Neural cell (in vitro differentiated cells): ENCODE measurements at regions not wholly inside any gene's neighbourhood (a gene's known extent, or its start where the extent isn't known, plus 50 kb on each side); places are given as distances from the start of the nearest gene placed in this dataset.

Source experiments
- H2AFZ ChIP-seq: fragments of 200-600, 300-800 bp; sonication (generic), shearing (Covaris generic); 2 replicates; pipeline ENCODE4 v1.6.0; 2014; ENCODE audit warnings: low read depth, mild to moderate bottlenecking, antibody characterized with exemption, low read length, moderate library complexity
- H3F3A ChIP-seq: fragments of 200-600 bp; shearing (Covaris generic); 2 replicates; pipeline ENCODE4 v1.6.1; 2016; ENCODE audit warnings: mild to moderate bottlenecking, moderate library complexity, mixed read lengths, antibody characterized with exemption, low read length; ENCODE audit not compliant: insufficient read depth, poor library complexity, severe bottlenecking
- H3K27ac ChIP-seq: fragments of 200-600, 300-800 bp; sonication (generic), shearing (Covaris generic); 2 replicates; pipeline ENCODE4 v1.5.1; 2014; ENCODE audit warnings: mild to moderate bottlenecking, low read length, moderate library complexity
- H3K27me3 ChIP-seq: fragments of 300-800, 200-600 bp; sonication (generic), shearing (Covaris generic); 2 replicates; pipeline ENCODE4 v1.6.0; 2014; ENCODE audit warnings: mild to moderate bottlenecking, low read depth, low read length, moderate library complexity; ENCODE audit not compliant: insufficient read depth
- H3K36me3 ChIP-seq: fragments of 300-800, 200-600 bp; sonication (generic), shearing (Covaris generic); 2 replicates; pipeline ENCODE4 v1.5.1; 2014; ENCODE audit warnings: mild to moderate bottlenecking, antibody characterized with exemption, low read length, moderate library complexity; ENCODE audit not compliant: insufficient read depth
- H3K4me2 ChIP-seq: fragments of 300-800, 200-600 bp; sonication (generic), shearing (Covaris generic); 2 replicates; pipeline ENCODE4 v1.6.0; 2014; ENCODE audit warnings: mild to moderate bottlenecking, low read length
- H3K4me3 ChIP-seq: fragments of 300-800, 200-600 bp; sonication (generic), shearing (Covaris generic); 2 replicates; pipeline ENCODE4 v1.5.1; 2014; ENCODE audit warnings: mild to moderate bottlenecking, low read length, moderate library complexity
- H3K79me2 ChIP-seq: fragments of 200-600 bp; shearing (Covaris generic); replicated peaks from 2 replicates; pipeline ENCODE4 v1.6.0; 2014; ENCODE audit warnings: mild to moderate bottlenecking, low read length, moderate library complexity; ENCODE audit not compliant: insufficient read depth
- H3K9ac ChIP-seq: fragments of 300-800, 200-600 bp; sonication (generic), shearing (Covaris generic); 2 replicates; pipeline ENCODE4 v1.6.1; 2016; ENCODE audit warnings: mild to moderate bottlenecking, low read length, mixed read lengths
- H3K9me2 ChIP-seq: fragments of 200-600 bp; shearing (Covaris generic); 2 replicates; pipeline ENCODE4 v1.6.1; 2016; ENCODE audit warnings: mild to moderate bottlenecking, low read length, mixed read lengths; ENCODE audit not compliant: insufficient read depth
- H3K9me3 ChIP-seq: fragments of 200-600, 300-800 bp; sonication (generic), shearing (Covaris generic); 2 replicates; pipeline ENCODE4 v1.6.1; 2016; ENCODE audit warnings: mild to moderate bottlenecking, mixed run types, low read length, moderate library complexity, mixed read lengths
- H4K20me1 ChIP-seq: fragments of 200-600 bp; shearing (Covaris generic); 2 replicates; pipeline ENCODE4 v1.6.1; 2016; ENCODE audit warnings: mild to moderate bottlenecking, mixed run types; ENCODE audit not compliant: insufficient read depth
- CTCF ChIP-seq: fragments of 450-650 bp; IDR thresholded peaks from 2 replicates; pipeline ENCODE4 v1.5.1; 2014; ENCODE audit warnings: antibody characterized with exemption, mild to moderate bottlenecking, moderate library complexity; ENCODE audit not compliant: poor library complexity, severe bottlenecking
- EP300 ChIP-seq: fragments of 450-650 bp; conservative IDR thresholded peaks from 2 replicates; pipeline ENCODE4 v1.6.1; 2014; ENCODE audit warnings: antibody characterized with exemption, mild to moderate bottlenecking, moderate library complexity; ENCODE audit not compliant: poor library complexity, severe bottlenecking
- EZH2 ChIP-seq: fragments of 200-600, 300-800 bp; shearing (Covaris generic), sonication (generic); IDR thresholded peaks from 2 replicates; pipeline ENCODE4 v1.6.1; 2014; ENCODE audit warnings: antibody characterized with exemption, low read length, borderline replicate concordance, mild to moderate bottlenecking; ENCODE audit not compliant: insufficient read depth, poor library complexity, severe bottlenecking
- MXI1 ChIP-seq: fragments of 450-650 bp; conservative IDR thresholded peaks from 2 replicates; pipeline ENCODE4 v1.6.1; 2014; ENCODE audit warnings: antibody characterized with exemption, mild to moderate bottlenecking; ENCODE audit not compliant: poor library complexity, severe bottlenecking
- POLR2AphosphoS5 ChIP-seq: IDR thresholded peaks from 2 replicates; pipeline ENCODE4 v1.6.1; 2012
- RAD21 ChIP-seq: fragments of 450-650 bp; conservative IDR thresholded peaks from 2 replicates; pipeline ENCODE4 v1.6.1; 2014; ENCODE audit warnings: antibody characterized with exemption, mild to moderate bottlenecking, moderate library complexity
- REST ChIP-seq: IDR thresholded peaks from 2 replicates; pipeline ENCODE4 v1.6.1; 2012; ENCODE audit warnings: borderline replicate concordance
- SMC3 ChIP-seq: fragments of 450-650 bp; conservative IDR thresholded peaks from 2 replicates; pipeline ENCODE4 v1.6.1; 2014; ENCODE audit warnings: antibody characterized with exemption, mild to moderate bottlenecking, moderate library complexity; ENCODE audit not compliant: poor library complexity
- TAF1 ChIP-seq: IDR thresholded peaks from 2 replicates; pipeline ENCODE4 v1.6.1; 2012; ENCODE audit warnings: low read depth

- no peaks in the 10 kb centered on the region for H3K79me2 ChIP-seq
- no peak overlapping the region for H3K4me3 ChIP-seq
- H3F3A ChIP-seq, result no peaks in the 10 kb centered on the region
- H3K27me3 ChIP-seq, result no peaks in the 10 kb centered on the region
- H4K20me1 ChIP-seq, result no peaks in the 10 kb centered on the region
- no peaks in the 10 kb centered on the region for H3K9me3 ChIP-seq
- H3K27ac ChIP-seq, result no peak overlapping the region
- H2AFZ ChIP-seq, result no peak overlapping the region
- no peak overlapping the region for H3K4me2 ChIP-seq
- H3K9me2 ChIP-seq, result no peaks in the 10 kb centered on the region
- H3K36me3 ChIP-seq, result no peaks in the 10 kb centered on the region
- H3K9ac ChIP-seq, result no peak overlapping the region
- TF ChIP-seq TAF1 (no peak), EZH2 (no peak), CTCF (no peak)
These were observed 66.5 kb downstream of the PLXNA1 start for GRCh38 chr3:127049393-127049792.

GRCh38 chr3:127050733-127051132 is 67.8 kb downstream of the PLXNA1 start:
- H3K9ac ChIP-seq, result no peak overlapping the region
- no peak overlapping the region for H3K4me3 ChIP-seq
- H2AFZ ChIP-seq, result no peak overlapping the region
- no peaks in the 10 kb centered on the region for H3K79me2 ChIP-seq
- H3K4me2 ChIP-seq, result no peak overlapping the region
- H3K27ac ChIP-seq, result no peak overlapping the region
- H4K20me1 ChIP-seq, result no peaks in the 10 kb centered on the region
- TF ChIP-seq MXI1, result no peak
- no peak for TF ChIP-seq EZH2
- no peak for TF ChIP-seq REST
- no peak for TF ChIP-seq RAD21
- no peak for TF ChIP-seq TAF1
- no peak for TF ChIP-seq POLR2AphosphoS5
- TF ChIP-seq EP300, result no peak
- no peak for TF ChIP-seq SMC3
- no peak for TF ChIP-seq CTCF
- no peaks in the 10 kb centered on the region for H3F3A ChIP-seq
- H3K27me3 ChIP-seq, result no peaks in the 10 kb centered on the region
- H3K36me3 ChIP-seq, result no peaks in the 10 kb centered on the region
- H3K9me2 ChIP-seq, result no peaks in the 10 kb centered on the region
- no peaks in the 10 kb centered on the region for H3K9me3 ChIP-seq
